DOHH2 (cell line): ENCODE measurements at regions not wholly inside any gene's neighbourhood (a gene's known extent, or its start where the extent isn't known, plus 50 kb on each side); places are given as distances from the start of the nearest gene placed in this dataset.

Experiments
- H3F3A ChIP-seq: fragments of 200-600 bp; sonication (generic), shearing (Covaris generic); 2 replicates; pipeline ENCODE4 v1.6.0; 2016; ENCODE audit warnings: antibody characterized with exemption, mild to moderate bottlenecking; ENCODE audit not compliant: control insufficient read depth, insufficient read depth
- H3K27ac ChIP-seq: fragments of 200-600 bp; sonication (generic); 2 replicates; pipeline ENCODE4 v1.5.1; 2014; ENCODE audit warnings: low read depth, mild to moderate bottlenecking, low read length, moderate library complexity
- H3K27me3 ChIP-seq: fragments of 200-600 bp; sonication (generic); 2 replicates; pipeline ENCODE4 v1.6.1; 2014; ENCODE audit warnings: mild to moderate bottlenecking, low read length, mixed read lengths; ENCODE audit not compliant: control insufficient read depth
- H3K36me3 ChIP-seq: fragments of 200-600 bp; sonication (generic); 2 replicates; pipeline ENCODE4 v1.6.1; 2014; ENCODE audit warnings: mild to moderate bottlenecking, low read length, moderate library complexity, mixed read lengths; ENCODE audit not compliant: control insufficient read depth
- H3K4me1 ChIP-seq: fragments of 200-600 bp; sonication (generic); 2 replicates; pipeline ENCODE4 v1.6.1; 2014; ENCODE audit warnings: mild to moderate bottlenecking, low read length, mixed read lengths; ENCODE audit not compliant: control insufficient read depth
- H3K4me2 ChIP-seq: fragments of 200-600 bp; sonication (generic); 2 replicates; pipeline ENCODE4 v1.6.0; 2014; ENCODE audit warnings: mild to moderate bottlenecking, low read length, moderate library complexity
- H3K4me3 ChIP-seq: fragments of 200-600 bp; sonication (generic); 2 replicates; pipeline ENCODE4 v1.5.1; 2014; ENCODE audit warnings: mild to moderate bottlenecking, low read length, mixed read lengths
- H3K79me2 ChIP-seq: fragments of 200-600 bp; sonication (generic); 2 replicates; pipeline ENCODE4 v1.6.1; 2014; ENCODE audit warnings: mild to moderate bottlenecking, low read length, mixed read lengths; ENCODE audit not compliant: control insufficient read depth
- H3K9me2 ChIP-seq: fragments of 200-600 bp; sonication (generic); replicated peaks from 2 replicates; pipeline ENCODE4 v1.6.1; 2014; ENCODE audit warnings: mild to moderate bottlenecking, low read length, mixed read lengths; ENCODE audit not compliant: control insufficient read depth
- H3K9me3 ChIP-seq: fragments of 200-600 bp; sonication (generic); 2 replicates; pipeline ENCODE4 v1.6.1; 2014; ENCODE audit warnings: antibody characterized with exemption, low read length, mixed read lengths; ENCODE audit not compliant: control insufficient read depth, insufficient read depth
- H4K20me1 ChIP-seq: fragments of 200-600 bp; sonication (generic); 2 replicates; pipeline ENCODE4 v1.6.0; 2014; ENCODE audit warnings: low read depth, mild to moderate bottlenecking, antibody characterized with exemption, low read length, moderate library complexity; ENCODE audit not compliant: control insufficient read depth, insufficient read depth
- CTCF ChIP-seq: fragments of 200-600 bp; sonication (generic); IDR thresholded peaks from one replicate; pipeline ENCODE4 v1.5.1; 2014; ENCODE audit warnings: antibody characterized with exemption, mild to moderate bottlenecking, low read depth, low read length; ENCODE audit not compliant: poor library complexity, severe bottlenecking
- EZH2phosphoT487 ChIP-seq: fragments of 200-600 bp; sonication (generic); IDR thresholded peaks from 2 replicates; pipeline ENCODE4 v1.6.1; 2017; ENCODE audit warnings: borderline replicate concordance, mild to moderate bottlenecking, antibody characterized with exemption, low read length, moderate library complexity, mixed read lengths

- Histone ChIP-seq H3K36me3 (no peaks in the 10 kb centered on the region), H3F3A (no peaks in the 10 kb centered on the region), H3K79me2 (no peaks in the 10 kb centered on the region), H3K27ac (no peak overlapping the region), H3K27me3 (no peaks in the 10 kb centered on the region), H3K4me2 (no peak overlapping the region), H3K4me3 (no peak overlapping the region), H3K9me2 (no peaks in the 10 kb centered on the region), H3K4me1 (no peaks in the 10 kb centered on the region), H4K20me1 (no peaks in the 10 kb centered on the region), H3K9me3 (no peaks in the 10 kb centered on the region)
- TF ChIP-seq CTCF (no peak), EZH2phosphoT487 (no peak)
Observed at GRCh38 chr2:149767516-149767974, 180.0 kb upstream of the MMADHC start.

DNA sequence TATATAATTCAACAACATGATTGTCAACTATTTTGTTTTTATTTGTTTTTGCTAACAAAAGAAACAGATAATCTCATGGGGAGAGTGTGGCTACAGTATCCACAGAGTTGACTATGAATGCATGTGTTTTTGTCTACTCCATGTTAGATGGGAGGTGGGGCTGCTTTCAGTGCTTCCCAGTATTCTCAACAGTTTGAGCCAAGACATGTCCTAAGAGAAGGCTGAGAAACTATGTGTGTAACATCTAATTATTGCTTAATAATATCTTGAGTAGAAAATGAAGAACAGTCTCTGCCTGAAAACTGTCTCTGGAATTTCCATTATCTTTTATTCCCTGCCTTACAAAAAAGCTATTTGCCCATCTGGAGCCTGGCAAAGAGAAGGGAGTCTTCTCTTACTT lies 178.8 kb upstream of the MMADHC start:
- no peak for TF ChIP-seq CTCF
- TF ChIP-seq EZH2phosphoT487, result no peak
- Histone ChIP-seq H3K4me1 (no peaks in the 10 kb centered on the region), H3K79me2 (no peaks in the 10 kb centered on the region), H3K36me3 (no peaks in the 10 kb centered on the region), H4K20me1 (no peaks in the 10 kb centered on the region), H3F3A (no peaks in the 10 kb centered on the region), H3K27me3 (no peaks in the 10 kb centered on the region), H3K4me3 (no peak overlapping the region), H3K9me3 (no peaks in the 10 kb centered on the region), H3K27ac (no peak overlapping the region), H3K9me2 (no peaks in the 10 kb centered on the region), H3K4me2 (no peak overlapping the region)

DNA sequence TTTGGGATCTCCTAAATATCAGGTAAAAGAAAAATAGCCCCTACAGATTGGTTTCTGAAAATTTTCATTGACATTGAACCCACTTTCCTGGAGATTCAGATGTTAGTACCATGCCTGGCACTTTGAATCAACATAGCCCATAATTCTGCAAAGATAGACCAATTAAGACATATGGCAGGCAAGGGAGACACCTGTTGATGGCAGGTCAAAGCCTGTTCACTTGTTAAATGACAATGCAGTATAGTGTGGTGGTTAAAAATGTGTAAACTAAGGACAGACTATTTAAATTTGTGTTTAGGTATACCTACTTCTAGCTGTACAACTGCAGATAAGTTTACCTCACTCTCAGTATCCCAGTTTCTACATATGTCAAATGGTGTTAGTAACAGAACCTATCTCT lies 178.1 kb upstream of the MMADHC start:
- H3K27ac ChIP-seq, result no peak overlapping the region
- H3K27me3 ChIP-seq, result no peaks in the 10 kb centered on the region
- H3K36me3 ChIP-seq, result no peaks in the 10 kb centered on the region
- no peaks in the 10 kb centered on the region for H3K4me1 ChIP-seq
- H3F3A ChIP-seq, result no peaks in the 10 kb centered on the region
- no peaks in the 10 kb centered on the region for H4K20me1 ChIP-seq
- H3K9me3 ChIP-seq, result no peaks in the 10 kb centered on the region
- H3K4me3 ChIP-seq, result no peak overlapping the region
- TF ChIP-seq CTCF, result no peak
- no peak for TF ChIP-seq EZH2phosphoT487
- H3K9me2 ChIP-seq, result no peaks in the 10 kb centered on the region
- no peak overlapping the region for H3K4me2 ChIP-seq
- no peaks in the 10 kb centered on the region for H3K79me2 ChIP-seq

DNA sequence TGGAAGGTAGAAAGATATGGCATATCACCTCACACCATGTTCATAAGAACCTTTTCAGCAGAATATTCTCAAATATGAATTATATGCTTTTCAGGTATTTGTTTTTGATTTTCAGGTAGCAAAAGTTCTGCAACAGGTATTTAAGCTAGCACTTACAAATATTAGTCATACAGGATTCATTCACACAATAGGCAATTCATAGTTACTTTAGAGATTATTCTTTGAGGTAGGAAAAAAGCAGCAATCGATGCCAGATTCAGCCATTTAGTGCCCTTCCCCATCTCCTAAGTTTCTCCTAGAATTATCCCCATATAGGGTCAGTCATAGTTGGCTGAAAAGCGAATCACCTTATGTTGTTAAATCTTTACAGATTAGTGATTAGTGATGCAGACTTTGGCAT lies 177.4 kb upstream of the MMADHC start:
- H3K9me3 ChIP-seq, result no peaks in the 10 kb centered on the region
- no peaks in the 10 kb centered on the region for H3K79me2 ChIP-seq
- H3K4me1 ChIP-seq, result no peaks in the 10 kb centered on the region
- no peaks in the 10 kb centered on the region for H4K20me1 ChIP-seq
- TF ChIP-seq EZH2phosphoT487, result no peak
- no peak for TF ChIP-seq CTCF
- H3K36me3 ChIP-seq, result no peaks in the 10 kb centered on the region
- no peak overlapping the region for H3K27ac ChIP-seq
- no peak overlapping the region for H3K4me2 ChIP-seq
- H3K9me2 ChIP-seq, result no peaks in the 10 kb centered on the region
- no peaks in the 10 kb centered on the region for H3K27me3 ChIP-seq
- no peak overlapping the region for H3K4me3 ChIP-seq
- H3F3A ChIP-seq, result no peaks in the 10 kb centered on the region
